Thyroid gland (tissue), 4 donors: ENCODE measurements at regions not wholly inside any gene's neighbourhood (a gene's known extent, or its start where the extent isn't known, plus 50 kb on each side); places are given as distances from the start of the nearest gene placed in this dataset.

Source experiments
- CTCF ChIP-seq, 6 experiments: fragments of 200-600 bp in 3 of 6; fragments of 450-650 bp in 3 of 6; sonication (generic) in 3 of 6; IDR thresholded peaks; one replicate each; pipeline ENCODE4 v1.5.1; 2016 to 2019; ENCODE audit warnings: antibody characterized with exemption in 6 of 6, mild to moderate bottlenecking in 2 of 6, inconsistent platforms in 1 of 6, moderate library complexity in 1 of 6
- POLR2A ChIP-seq, 2 donors: fragments of 450-650 bp; IDR thresholded peaks; one replicate each; pipeline ENCODE4 v1.6.1; 2017; ENCODE audit warnings: antibody characterized with exemption in 2 of 2, mild to moderate bottlenecking in 2 of 2, moderate library complexity in 1 of 2

GRCh38 chr7:91512958-91513357 lies 248.7 kb downstream of the FZD1 start:
- TF ChIP-seq CTCF (IDR thresholded peaks at IDR 0.05) (no peak), POLR2A (IDR thresholded peaks at IDR 0.05) (no peak)
